Astrocyte of the spinal cord (primary cell): ENCODE measurements at regions not wholly inside any gene's neighbourhood (a gene's known extent, or its start where the extent isn't known, plus 50 kb on each side); places are given as distances from the start of the nearest gene placed in this dataset.

Experiments
- DNase-seq: peaks from one replicate; pipeline ENCODE4 v3.0.0; 2011; ENCODE audit warnings: low read depth, low spot score
- H3K4me3 ChIP-seq: 2 replicates; pipeline ENCODE4 v1.5.1; 2011; ENCODE audit warnings: low read depth, mild to moderate bottlenecking, low read length, moderate library complexity
- CTCF ChIP-seq: IDR thresholded peaks from 2 replicates; pipeline ENCODE4 v1.5.1; 2012; ENCODE audit warnings: low read depth, mild to moderate bottlenecking, low read length, inconsistent platforms
- in situ Hi-C: cut with HindIII; loops from 2 replicates; pipeline ENCODE4 v1.10.0; 2017; ENCODE audit warnings: low sequenced_read_pairs

DNA sequence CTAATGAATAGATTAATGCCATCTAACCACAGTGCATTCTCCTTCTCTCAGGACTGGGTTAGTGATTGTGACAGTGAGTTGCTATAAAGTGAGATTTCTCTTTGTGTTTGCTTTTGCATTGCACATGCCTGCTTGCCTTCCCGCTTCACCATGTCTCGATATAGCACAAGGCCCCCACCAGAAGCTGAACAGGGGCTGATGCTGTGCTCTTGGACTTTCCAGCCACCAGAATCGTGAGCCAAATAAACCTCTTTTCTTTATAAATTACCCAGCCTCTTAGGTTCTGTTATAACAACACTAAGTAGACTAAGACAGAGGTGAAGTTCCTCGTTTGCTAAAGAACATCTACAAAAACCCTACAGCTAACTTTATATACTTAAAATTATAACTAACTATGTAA is 173.0 kb downstream of the KIF26A start:
- H3K4me3 ChIP-seq, result no peak overlapping the region
- TF ChIP-seq CTCF, result no peak
- in situ Hi-C loops, result no loop called here
- DNase-seq, result no peak

DNA sequence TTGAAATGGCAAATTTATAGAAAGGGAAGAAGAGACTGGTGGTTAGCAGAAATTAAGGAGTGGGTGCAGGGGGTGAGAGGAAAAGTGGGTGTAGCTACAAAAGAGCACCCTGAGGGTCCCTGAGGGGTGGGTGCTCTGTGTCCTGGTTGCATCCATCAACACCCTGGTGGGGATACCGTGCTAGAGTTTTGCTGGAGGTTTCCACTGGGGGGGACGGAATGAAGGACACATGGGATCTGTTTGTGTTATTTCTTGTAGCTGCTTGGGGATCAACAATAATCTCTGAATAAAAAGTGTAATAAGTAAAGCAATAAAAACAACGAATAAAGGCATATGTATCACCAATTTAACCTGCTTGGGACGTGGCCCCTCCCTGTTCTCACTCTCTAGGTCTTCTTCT is 175.3 kb downstream of the KIF26A start:
- TF ChIP-seq CTCF, result no peak
- DNase-seq, result no peak
- in situ Hi-C loops, result no loop called here
- no peak overlapping the region for H3K4me3 ChIP-seq

GRCh38 chr14:104314251-104314941 is 176.0 kb downstream of the KIF26A start:
- H3K4me3 ChIP-seq, result no peak overlapping the region
- in situ Hi-C loops, result no loop called here
- no peak for DNase-seq
- TF ChIP-seq CTCF, result no peak

GRCh38 chr14:104315169-104315568 is 176.8 kb downstream of the KIF26A start:
- no peak overlapping the region for H3K4me3 ChIP-seq
- TF ChIP-seq CTCF, result no peak
- no peak for DNase-seq
- in situ Hi-C loops, result no loop called here

DNA sequence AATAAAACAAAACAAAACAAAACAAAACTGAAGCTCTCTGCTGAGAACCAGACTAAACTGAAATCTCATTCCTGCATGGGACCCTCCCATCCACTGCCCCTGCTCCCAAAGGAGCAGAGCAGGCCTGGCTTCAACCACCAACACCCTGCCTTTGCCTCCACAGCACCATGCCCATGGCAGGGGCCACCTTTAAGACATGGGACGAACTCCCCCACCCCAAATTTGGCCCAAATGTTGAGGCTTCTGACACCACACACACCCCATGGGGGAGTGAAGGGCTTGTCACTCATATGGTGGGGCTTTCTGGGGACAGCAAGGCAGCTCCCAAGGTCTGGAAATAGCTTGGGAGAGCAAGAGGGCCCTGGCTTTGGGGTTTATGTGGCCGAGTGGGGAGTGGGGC is 177.2 kb downstream of the KIF26A start:
- no peak for DNase-seq
- no peak for TF ChIP-seq CTCF
- in situ Hi-C loops, result no loop called here
- H3K4me3 ChIP-seq, result no peak overlapping the region

GRCh38 chr14:104316121-104316722 is 177.8 kb downstream of the KIF26A start:
- in situ Hi-C loops, result no loop called here
- no peak for TF ChIP-seq CTCF
- no peak overlapping the region for H3K4me3 ChIP-seq
- no peak for DNase-seq
